Adrenal gland (tissue), 5 donors: ENCODE measurements at regions not wholly inside any gene's neighbourhood (a gene's known extent, or its start where the extent isn't known, plus 50 kb on each side); places are given as distances from the start of the nearest gene placed in this dataset.

Experiments used
- POLR2A ChIP-seq, 2 donors: fragments of 450-650 bp; IDR thresholded peaks; one replicate each; pipeline ENCODE4 v1.6.1; 2017; ENCODE audit warnings: antibody characterized with exemption in 2 of 2, mild to moderate bottlenecking in 2 of 2, moderate library complexity in 1 of 2
- TF ChIP-seq, protein P1 (sequence below), 6 experiments: fragments of 450-650 bp in 4 of 6; fragments of 200-600 bp in 2 of 6; sonication (generic) in 1 of 6; IDR thresholded peaks; 1 replicate in 5 of 6; 2 replicates in 1 of 6; pipeline versions ENCODE4 v1.5.1 to v1.8.0; 2016 to 2021; ENCODE audit warnings: antibody characterized with exemption in 6 of 6, mild to moderate bottlenecking in 2 of 6, moderate library complexity in 1 of 6
- donor health status: DM: no; HTN: no; CAD: no.

DNA sequence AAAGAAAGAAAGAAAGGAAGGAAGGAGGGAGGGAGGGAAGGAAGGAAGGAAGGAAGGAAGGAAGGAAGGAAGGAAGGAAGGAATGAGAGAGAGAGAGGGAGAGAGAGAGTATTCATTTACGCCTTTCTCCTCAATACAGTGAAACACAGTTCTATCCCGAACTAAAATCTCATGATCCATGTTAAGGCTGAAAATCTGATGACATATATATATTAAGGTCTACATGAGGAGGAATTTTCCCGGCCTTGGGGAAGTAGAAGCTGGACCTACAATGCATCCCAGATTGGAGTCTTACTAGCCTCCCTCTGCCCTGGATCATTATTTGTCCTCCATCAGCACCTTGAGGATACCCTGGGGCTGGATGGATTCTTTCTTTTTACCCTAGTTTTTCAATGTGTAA is 95.1 kb upstream of the DAPK1 start:
- TF ChIP-seq, protein P1, sequence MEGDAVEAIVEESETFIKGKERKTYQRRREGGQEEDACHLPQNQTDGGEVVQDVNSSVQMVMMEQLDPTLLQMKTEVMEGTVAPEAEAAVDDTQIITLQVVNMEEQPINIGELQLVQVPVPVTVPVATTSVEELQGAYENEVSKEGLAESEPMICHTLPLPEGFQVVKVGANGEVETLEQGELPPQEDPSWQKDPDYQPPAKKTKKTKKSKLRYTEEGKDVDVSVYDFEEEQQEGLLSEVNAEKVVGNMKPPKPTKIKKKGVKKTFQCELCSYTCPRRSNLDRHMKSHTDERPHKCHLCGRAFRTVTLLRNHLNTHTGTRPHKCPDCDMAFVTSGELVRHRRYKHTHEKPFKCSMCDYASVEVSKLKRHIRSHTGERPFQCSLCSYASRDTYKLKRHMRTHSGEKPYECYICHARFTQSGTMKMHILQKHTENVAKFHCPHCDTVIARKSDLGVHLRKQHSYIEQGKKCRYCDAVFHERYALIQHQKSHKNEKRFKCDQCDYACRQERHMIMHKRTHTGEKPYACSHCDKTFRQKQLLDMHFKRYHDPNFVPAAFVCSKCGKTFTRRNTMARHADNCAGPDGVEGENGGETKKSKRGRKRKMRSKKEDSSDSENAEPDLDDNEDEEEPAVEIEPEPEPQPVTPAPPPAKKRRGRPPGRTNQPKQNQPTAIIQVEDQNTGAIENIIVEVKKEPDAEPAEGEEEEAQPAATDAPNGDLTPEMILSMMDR (IDR thresholded peaks at IDR 0.05), result no peak
- TF ChIP-seq POLR2A (IDR thresholded peaks at IDR 0.05), result no peak
